ENCODE measurements at regions not wholly inside any gene's neighbourhood (a gene's known extent, or its start where the extent isn't known, plus 50 kb on each side); places are given as distances from the start of the nearest gene placed in this dataset.
A peak's percentile ranks its signal among the peaks of the same experiment; 100 is the strongest.

DNA sequence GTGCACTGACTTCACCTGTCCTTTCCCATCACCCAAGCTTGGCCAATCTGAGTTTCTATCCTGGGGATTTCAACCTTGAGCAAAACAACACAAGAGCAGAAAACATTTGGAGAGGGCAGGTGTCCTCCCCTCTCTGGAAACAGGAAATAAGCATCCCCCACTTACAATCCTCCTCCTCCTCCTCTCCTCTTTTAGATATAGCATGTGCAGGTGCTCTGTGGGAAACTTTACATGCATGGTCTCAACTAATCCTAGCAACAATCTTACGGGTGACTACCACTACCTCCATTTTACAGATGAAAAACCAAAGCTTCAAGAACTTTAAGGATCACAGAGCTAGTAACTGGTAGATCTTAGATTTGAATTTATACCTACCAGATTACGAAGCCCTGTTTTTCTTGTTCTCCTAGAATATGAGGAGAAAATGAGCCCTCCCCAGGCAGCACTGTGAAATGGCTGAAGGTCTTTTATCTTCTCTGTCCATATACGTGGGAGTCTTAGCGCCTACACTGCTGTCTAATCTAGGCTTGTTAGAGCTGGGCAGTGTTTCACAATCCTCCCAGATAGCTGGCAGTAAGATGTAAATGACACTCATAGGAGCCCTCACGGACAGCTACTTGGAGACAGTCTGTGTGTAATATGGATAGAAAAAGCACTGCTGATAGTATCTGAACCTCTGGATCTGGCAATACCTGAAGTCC, 301.2 kb upstream of the PROK2 start:
- Histone ChIP-seq H4K20me1 (ENCODE audit: insufficient read depth, low read length) (no peaks in the 10 kb centered on the region), H3K9me1 (ENCODE audit: insufficient read depth, low read length) (no peaks in the 10 kb centered on the region), H3K4me3 (ENCODE audit: insufficient read depth, low read depth, low read length) (no peak overlapping the region), H3K79me1 (ENCODE audit: low read depth in 1 of 2, low read length in 2 of 2) (no peaks in the 10 kb centered on the region), H2AK9ac (replicated peaks; ENCODE audit: low read depth, low read length, poor library complexity) (no peak overlapping the region), H3K4ac (ENCODE audit: low read depth, low read length) (no peak overlapping the region), H3K36me3 (ENCODE audit: control insufficient read depth, insufficient read depth, low read length) (no peaks in the 10 kb centered on the region), H3K9me3 (ENCODE audit: control insufficient read depth, insufficient read depth, low read length) (no peaks in the 10 kb centered on the region), H2BK5ac (ENCODE audit: low read depth, low read length, poor library complexity, severe bottlenecking) (no peak overlapping the region), H2AK5ac (ENCODE audit: low read depth, low read length) (no peak overlapping the region), H3K56ac (ENCODE audit: extremely low read depth, insufficient read depth, low read length) (no peak overlapping the region), H2BK20ac (ENCODE audit: low read depth, low read length) (no peak overlapping the region), H3K4me2 (ENCODE audit: low read depth, low read length) (no peak overlapping the region), H3K27ac (ENCODE audit: insufficient read depth, low read length) (no peak overlapping the region), H4K91ac (ENCODE audit: insufficient read depth, low read depth, low read length) (no peak overlapping the region), H2AFZ (replicated peaks; ENCODE audit: low read length, poor library complexity) (no peak overlapping the region), H2BK15ac (ENCODE audit: low read depth, low read length) (no peak overlapping the region), H3K18ac (ENCODE audit: low read depth, low read length) (no peak overlapping the region), H3K14ac (replicated peaks; ENCODE audit: low read depth, low read length) (no peak overlapping the region), H3K4me1 (ENCODE audit: control insufficient read depth, insufficient read depth, low read length) (no peaks in the 10 kb centered on the region), H4K5ac (ENCODE audit: low read depth, low read length) (no peak overlapping the region), H2BK120ac (ENCODE audit: low read depth, low read length) (no peak overlapping the region), H3K23ac (ENCODE audit: low read depth, low read length) (no peak overlapping the region), H3K9ac (ENCODE audit: low read depth, low read length) (no peak overlapping the region), H4K8ac (ENCODE audit: low read depth in 2 of 2, low read length in 2 of 2) (no peak overlapping the region), H3K27me3 (ENCODE audit: control insufficient read depth, insufficient read depth, low read length) (peaks cover 13% of the 10 kb centered on the region)
- in situ Hi-C loops (cut with MboI; ENCODE audit: low sequenced_read_pairs), result no loop called here
- no peak for ATAC-seq (ENCODE audit: low read depth)
- intact Hi-C loops (cut with micrococcal nuclease), result no loop called here
- no TSS peak for BruUV-seq (replicated peaks)
- CTCF ChIA-PET, result no interaction called here
- dilution Hi-C loops (cut with HindIII; ENCODE audit: low sequenced_read_pairs, unreplicated experiment), result no loop called here
- peak; percentile 6 for DNase-seq
- WGBS, 2 experiments (ENCODE audit: extremely low coverage in 2 of 2, insufficient read length in 1 of 2), result 20% methylated on average over 1 of the region's 5 CpGs; no CpG with 5 or more reads in 1 of the 2 experiments
- TF ChIP-seq SMC3 (IDR thresholded peaks at IDR 0.05; ENCODE audit: low read depth, low read length) (no peak), FOS (IDR thresholded peaks at IDR 0.05; ENCODE audit: low read depth, low read length) (no peak), RFX5 (IDR thresholded peaks at IDR 0.05; ENCODE audit: low read depth, low read length) (no peak), POLR2A (IDR thresholded peaks at IDR 0.05; ENCODE audit: low read depth, low read length) (no peak)
- POLR2A ChIA-PET (ENCODE audit: unreplicated experiment), result no interaction called here

Data from IMR-90 (cell line).